ENCODE measurements at regions not wholly inside any gene's neighbourhood (a gene's known extent, or its start where the extent isn't known, plus 50 kb on each side); places are given as distances from the start of the nearest gene placed in this dataset.
"Not testable (repeated sequence)": the region's sequence is repeated elsewhere in the genome, so short reads cannot be mapped to it uniquely, and the experiment has no call there.

DNA sequence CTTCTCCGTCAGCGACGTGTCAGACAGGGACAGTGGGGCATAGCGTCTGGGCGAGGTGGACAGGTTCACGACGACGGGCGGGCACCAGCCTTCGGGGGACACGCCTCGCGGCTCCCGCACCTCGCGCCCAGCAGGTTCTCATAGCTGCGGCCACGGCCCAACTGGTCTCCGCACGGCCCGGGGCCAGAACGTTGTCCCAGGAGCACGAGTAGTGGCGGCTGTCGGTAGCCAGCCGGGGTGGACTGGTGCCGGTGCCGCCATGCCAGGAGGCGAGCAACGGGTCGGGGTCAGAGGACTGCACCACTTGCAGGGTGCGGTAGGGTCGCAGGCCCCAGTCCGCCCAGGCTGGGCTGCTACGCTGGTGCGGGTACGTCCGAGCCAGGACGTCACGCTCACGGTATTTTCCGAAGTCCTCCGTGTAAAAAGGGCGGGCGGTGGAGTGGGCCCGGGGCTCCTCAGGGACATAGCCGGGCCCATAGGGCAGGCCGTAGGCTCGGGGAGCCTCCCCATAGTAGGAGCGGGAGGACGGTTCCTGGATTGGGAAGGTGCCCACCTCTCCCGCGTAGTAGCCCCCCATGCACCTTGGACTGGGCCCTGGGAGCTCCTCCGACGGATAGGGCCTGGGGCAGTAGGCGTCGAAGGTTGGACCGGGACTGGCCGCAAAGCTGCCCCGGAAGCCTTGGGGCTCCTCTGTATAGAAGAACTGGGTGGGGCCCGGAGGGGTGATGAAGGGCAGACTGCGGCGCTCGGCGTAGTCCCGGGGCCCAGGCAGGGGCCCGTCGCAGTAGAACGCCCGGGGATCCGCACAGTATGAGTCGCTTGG, 301.2 kb downstream of the CCDC74A start:
- DNase-seq: not testable (repeated sequence)

DNA sequence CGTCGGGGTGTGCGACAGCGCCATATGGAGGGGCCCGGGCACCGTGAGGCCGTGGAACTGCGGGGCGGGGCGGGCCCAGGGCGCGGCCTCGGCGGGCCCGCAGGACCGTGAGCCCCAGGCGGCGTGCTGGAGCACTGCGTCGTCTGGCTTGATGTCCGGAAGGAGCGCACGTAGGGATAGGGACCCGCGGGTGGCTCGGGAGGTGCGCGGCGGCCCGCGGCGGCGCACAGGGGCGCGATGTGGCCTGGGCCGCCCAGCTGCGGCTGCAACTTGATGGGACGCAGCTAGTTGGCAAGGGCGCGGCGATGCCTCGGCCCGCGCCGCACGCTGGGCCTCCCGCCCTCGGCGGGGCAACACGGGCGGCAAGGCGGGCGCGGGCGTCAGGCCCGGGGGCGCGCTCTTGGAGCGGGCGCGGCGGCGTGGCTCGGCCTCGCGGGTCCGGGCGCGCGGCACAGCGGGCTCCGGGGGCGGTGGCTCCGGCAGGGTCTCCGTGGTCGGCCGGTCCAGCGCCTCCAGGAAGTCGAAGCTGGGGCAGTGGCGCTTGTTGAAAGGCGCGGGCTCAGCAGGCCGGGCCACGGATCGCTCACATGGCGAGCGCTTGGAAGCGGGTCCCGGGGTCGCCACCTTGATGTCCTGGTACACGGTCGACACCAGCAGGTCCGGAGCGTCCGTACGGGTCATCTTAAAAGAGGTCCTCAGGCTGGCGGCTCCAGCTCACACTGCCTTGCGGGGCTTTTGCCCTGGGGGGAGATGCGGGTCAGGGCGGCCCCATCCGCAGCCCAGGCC, 302.0 kb downstream of the CCDC74A start:
- DNase-seq: not testable (repeated sequence)

DNA sequence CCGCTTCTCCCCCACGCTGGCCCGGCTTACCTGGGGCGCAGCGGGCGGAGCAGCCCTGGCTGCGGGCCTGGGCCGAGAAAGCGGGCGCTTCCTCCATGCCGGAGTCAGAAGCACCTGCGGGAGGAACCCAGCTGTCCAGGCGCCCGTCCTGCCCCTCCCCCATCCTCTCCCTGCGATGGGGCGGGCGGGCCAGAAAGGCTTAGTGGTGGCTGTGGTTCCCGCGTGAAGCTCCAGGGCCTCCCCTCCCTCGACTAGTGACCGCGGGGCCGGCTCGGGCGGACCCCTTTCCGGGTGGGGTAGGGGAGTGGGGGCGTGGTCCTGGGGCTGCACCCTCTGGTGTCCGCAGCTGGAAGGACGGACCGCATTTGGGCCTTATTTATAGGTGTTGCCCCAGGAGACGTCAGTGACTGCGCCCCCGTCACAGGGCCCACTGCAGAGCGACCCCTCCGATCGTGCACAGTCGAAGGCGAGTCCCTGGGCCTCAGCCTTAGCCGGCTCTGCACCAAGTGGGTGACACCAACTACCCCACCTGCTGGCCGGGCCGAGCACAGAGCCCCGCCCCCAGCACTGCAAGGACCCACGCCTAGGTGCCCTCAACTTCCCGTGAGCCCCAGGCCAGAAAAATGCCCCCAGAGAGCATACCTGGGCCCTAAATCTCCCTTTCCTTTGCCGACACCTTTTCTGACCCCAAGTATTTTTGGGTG, 302.7 kb downstream of the CCDC74A start:
- DNase-seq: not testable (repeated sequence)

DNA sequence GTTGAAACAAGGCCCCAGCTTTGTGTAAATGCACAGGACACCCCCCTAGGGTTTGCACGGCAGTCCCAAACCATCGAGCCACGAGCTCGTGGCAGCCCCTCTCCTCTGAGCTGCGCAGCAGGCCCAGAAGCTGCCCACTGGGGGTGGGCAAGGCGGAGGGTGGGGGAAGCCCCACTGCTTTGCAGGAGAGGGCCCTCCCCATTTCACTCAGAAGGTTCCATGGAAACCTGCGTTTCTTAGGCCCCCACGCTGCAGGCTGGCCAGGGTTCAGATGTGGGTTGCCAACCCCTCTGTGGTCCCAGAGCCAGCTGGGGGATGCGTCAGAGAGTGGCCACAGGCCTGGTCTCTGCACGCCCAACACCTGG, 303.2 kb downstream of the CCDC74A start:
- not testable (repeated sequence) for DNase-seq

DNA sequence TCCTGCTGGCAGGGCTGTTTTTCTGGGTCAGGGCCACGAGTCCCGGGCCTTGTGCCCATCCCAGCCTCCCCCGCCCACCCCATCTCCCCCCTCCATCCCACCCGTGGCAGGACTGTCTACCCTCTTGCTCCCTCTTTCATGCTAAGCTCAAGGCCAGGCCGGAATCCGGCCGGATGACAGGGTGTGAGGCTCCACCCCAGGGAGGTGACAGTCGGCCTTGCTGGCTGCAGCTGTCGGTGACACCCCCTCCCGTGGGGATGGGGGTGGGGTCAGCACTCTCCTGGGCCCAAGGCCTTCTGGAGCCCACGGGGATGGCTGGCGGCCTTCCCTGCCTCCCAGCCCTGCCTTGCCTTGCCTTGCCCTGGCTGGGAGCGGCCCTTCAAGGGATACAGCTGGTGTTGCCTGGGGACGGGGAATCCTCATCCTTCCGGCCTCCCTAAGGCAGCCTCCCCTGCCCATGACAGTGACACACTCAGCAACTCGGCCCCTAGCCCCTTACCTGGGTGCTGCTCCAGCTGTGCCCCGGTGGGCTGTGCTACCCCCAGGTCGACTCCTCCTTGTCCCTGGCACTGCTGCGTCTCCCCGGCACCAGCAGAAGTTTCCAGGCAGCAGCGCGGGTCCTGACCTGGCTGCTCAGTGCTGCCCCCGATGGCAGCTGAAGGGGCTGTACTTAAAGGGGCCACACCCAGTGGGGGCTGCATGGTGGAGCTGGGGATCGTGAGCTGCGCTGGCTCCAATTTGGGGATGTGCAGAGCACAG, 303.9 kb downstream of the CCDC74A start:
- DNase-seq: not testable (repeated sequence)

DNA sequence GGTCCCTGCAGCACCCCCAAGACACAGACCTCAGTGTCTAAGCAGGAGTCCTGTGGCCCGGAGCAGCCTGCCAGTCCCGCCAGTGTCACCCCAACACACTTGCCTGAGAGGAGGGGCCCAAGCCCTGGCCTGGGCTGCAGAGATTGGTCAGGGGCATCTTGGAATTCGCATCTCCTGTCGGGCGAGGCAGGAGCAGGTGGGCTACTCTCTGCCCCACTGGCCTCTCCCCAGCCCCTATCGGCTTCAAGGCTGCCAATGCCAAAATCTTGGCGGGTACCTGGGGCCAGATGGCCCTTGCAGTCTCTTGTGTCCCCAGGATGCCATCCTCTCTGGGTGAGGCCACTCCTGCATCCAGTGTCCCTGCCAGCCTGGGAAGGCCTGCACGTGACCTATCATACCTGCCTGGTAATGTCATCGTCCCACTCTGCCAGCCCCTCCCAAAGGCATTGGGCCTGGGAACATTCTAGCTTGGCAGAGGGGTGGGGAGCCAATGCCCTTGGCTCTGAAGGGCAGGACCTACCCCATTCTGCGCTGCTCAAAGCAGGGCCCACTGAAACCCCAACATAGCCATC, 304.6 kb downstream of the CCDC74A start:
- DNase-seq: not testable (repeated sequence)

DNA sequence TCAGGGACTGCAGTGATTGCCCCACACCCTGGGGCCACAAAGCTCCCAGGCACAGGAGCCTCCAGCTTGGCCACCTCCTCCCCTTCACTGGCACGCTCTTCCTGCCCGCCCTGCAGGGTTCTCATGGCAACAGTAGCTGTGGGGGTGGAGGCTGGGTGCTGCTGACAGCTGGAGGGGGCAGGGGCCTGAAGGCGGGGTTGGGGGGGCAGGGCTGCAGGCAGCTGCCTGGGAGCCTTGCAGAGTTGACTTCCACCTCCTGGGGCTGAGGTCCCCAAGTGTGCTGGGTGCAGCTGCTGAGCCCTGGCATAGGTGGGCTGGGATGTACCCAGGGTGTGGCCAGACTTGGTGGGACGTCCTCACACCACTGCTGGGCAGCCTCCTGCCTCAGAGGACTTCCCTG, 305.2 kb downstream of the CCDC74A start:
- DNase-seq: not testable (repeated sequence)

DNA sequence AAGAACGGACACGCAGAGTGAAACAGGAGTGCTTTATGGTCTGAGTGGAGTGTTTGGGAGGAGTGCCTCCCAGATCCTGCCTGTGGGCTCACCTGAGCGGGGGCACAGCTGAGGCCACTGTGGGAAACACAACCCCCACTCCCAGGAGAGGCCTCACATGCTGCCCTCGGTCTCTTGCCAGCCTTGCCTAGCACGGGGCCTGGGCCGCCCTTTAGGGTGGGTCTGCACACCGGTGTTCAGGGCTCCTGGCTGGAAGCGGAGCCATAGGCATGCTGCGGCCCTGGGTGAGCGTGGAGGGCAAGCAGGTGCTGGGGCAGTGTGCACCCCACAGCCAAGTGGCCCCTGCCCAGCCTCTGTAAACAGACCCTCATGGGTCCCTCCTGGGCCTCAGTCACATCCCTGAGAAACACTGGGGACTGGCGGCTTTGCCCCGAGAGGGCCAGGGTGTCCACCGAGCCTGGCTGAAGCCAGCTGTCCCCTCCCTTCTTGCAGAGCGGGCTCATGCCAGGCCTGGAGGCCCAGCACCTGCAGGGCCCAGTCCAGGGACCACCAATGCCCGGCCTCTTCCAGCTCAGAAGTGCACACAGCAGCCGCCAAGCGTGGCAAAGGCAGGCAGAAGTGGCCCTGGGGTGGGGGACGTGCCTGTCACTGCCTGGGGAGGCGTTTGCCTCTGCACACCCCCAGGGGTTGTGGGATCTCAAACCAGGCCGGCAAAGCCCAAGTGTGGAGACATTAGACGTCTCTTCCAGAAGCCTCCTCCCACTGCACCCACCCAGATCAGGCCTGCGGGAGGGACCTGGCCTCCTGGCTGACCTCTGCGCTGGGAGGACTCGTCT, 305.9 kb downstream of the CCDC74A start:
- not testable (repeated sequence) for DNase-seq

DNA sequence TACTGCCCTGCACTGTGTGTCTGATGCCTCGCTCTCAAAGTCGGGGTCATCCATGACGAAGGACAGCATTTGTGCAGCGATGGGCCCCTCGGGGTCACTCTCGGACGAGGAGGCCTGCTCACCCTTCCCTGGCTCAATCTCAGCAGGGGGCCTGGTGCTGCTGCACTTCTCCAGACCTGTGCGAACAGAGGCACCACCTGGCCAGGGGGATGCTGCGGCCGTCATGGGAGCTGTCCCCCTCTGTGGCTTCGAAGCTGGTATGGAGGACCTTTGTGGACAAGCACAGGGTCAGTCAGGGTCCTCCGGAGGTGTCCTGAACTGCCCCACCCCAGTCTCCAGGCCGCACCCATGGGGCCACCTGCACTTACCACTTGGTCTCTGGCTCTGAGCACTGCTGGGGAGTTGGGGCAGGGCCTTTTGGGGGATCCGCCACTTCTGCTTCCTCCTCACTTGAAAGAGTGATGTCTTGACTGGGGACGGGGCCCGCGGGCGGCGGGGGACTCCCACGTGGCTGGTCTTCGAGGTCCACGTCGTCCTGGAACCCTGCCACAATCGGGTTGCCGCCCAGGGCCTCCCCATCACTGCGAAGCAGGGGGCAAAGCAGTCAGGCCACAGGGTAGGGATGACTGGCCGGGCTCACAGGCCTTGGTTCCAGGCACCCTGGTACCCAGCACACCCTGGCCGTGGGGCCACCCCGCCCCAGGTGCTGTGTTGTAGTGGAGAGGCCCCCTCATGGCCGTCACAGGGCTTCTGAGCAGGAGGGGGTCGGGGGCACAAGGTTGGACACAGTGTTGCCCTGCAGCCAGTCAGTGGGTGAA, 306.7 kb downstream of the CCDC74A start:
- not testable (repeated sequence) for DNase-seq

DNA sequence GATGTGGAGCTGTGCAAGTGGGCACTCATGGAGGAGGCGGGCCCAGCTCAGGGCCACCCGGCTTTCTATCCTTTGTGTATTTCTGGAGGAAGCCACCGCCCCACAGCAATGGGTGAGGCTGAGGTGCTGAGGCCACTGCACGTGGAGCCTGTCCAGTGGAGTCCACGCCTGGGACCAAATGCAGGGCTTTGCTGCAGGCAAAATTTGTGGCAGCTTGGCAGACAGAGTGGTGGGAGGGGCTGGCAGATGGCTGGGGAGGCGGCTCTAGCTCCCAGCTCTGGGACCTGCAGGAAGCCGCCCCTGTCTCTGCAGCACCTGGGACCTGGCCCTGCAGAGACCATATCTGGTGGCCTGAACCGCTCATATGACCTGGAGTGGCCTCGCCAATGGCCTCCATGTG, 307.3 kb downstream of the CCDC74A start:
- not testable (repeated sequence) for DNase-seq

DNA sequence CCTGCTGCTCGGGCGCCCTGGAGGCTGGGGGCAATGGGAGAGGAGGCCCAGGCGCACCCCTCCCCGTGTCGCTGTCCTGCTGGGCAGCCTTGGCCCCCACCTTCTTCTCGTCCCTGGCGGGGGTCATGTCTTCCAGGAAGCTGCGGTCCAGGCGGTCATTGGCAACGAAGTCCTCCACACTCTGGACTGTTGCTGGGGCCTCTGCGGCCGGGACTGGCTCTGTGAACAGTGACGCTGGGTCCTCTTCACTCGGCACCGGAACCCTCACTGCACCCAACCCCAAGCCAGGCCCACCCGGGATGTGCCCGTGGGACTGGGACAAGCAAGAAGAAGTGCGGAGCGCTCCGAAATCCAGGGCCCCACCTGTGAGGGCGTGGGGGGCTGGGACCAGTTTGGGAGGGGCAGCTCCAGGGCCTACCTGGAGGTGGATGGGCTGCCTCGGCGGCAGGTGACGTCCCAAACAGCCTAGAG, 308.0 kb downstream of the CCDC74A start:
- DNase-seq: no peak

DNA sequence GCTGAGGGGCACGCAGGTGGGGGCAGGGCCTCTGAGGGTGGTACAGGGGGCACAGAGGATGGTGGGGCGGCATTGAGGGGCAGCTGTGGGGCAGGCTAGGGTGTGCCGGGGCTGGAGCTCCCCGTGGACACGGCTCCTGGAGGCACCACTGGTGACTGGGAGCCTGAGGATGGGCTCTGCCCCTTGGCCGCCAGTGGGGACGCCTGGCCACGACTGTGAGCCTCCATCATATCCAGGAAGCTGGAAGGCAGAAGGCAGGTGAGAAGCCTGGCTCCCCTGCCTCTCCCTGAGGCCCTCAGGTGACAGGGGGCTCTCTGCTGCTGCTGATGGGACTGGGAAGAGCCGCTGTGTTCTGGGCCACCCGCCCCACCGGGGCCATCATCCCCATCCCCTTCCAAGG, 308.4 kb downstream of the CCDC74A start:
- not testable (repeated sequence) for DNase-seq

DNA sequence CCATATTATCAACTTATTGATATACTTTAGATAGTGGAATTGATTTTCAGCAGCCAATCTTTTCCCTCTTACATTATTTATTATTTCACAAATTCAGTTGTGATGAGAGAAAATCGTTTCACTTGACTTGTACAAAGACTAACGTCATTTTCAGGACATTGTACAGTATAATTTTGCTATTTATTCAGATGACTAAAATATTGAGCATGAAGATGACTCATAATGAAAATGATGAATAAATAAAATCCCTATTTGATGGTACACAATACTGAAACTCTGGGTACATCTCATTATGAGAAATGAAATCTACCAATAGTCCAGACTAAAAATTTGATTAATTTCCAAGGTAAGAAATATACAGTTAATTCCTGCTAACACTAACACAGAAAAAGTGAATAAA, 316.4 kb downstream of the CCDC74A start:
- not testable (repeated sequence) for DNase-seq

DNA sequence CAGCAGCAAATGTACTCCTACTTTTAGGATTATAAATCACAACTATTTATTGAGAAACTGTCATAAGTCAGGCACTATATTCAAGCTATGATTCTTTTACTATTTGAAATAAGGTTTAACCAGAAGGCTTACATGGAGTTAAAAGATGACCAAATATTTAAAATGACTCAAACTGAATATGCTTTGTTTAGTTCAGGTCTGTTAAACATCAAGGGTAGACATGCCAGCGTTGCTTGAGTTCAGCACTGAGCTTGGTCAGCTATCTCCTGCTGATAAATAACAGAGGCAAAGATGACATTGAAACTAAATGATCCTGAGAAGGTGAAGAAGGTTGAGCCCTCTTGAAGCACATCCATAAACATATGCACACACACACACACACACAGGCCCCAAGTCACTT, 305.6 kb downstream of the ANKRD30BL start:
- not testable (repeated sequence) for DNase-seq

DNA sequence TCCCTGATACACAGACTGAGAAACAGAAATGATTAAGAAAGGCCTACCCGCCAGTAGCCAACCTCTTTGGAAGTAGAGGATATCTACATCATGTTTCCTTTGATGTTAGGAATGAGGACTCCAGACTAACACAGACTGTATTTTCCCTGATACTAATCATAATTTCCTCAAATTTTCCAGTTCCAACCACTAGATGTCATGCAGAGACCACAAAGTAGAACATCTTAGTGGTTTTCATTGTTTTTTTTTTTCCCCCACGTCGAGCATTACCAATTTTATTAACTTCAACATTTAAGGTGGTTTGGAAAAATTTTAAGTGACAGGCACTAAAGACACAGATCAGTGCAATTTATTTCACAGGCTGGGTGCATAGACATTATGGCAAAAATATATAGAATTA, 303.6 kb downstream of the ANKRD30BL start:
- DNase-seq: not testable (repeated sequence)

Measured in activated CD4-positive, alpha-beta T cell treated with anti-CD3 and anti-CD28 coated beads, Interleukin-2, amount 50 U/mL, for 4 hours (primary cell).